DND-41 (cell line): ENCODE measurements at regions not wholly inside any gene's neighbourhood (a gene's known extent, or its start where the extent isn't known, plus 50 kb on each side); places are given as distances from the start of the nearest gene placed in this dataset.

Experiments used
- ATAC-seq: fragments of 200-7000 bp; cut with Tn5 transposase; 3 replicates; pipeline ENCODE4 v1.9.1; 2021; ENCODE audit warnings: low read depth; ENCODE audit not compliant: insufficient read depth
- DNase-seq: peaks from one replicate; pipeline ENCODE4 v3.0.0-alpha.2; 2020
- H2AFZ ChIP-seq: 2 replicates; pipeline ENCODE4 v1.6.0; 2012; ENCODE audit warnings: low read depth, low read length
- H3K27ac ChIP-seq: 2 replicates; pipeline ENCODE4 v1.5.1; 2012; ENCODE audit warnings: low read length, inconsistent platforms
- H3K27me3 ChIP-seq: fragments of 200-600 bp; sonication (generic); 2 replicates; pipeline ENCODE4 v1.6.0; 2012; ENCODE audit warnings: low read length, mild to moderate bottlenecking, inconsistent platforms; ENCODE audit not compliant: insufficient read depth, poor library complexity
- H3K36me3 ChIP-seq: 2 replicates; pipeline ENCODE4 v1.5.1; 2012; ENCODE audit warnings: low read length, inconsistent platforms; ENCODE audit not compliant: insufficient read depth
- H3K4me1 ChIP-seq: 2 replicates; pipeline ENCODE4 v1.5.1; 2012; ENCODE audit warnings: mild to moderate bottlenecking, low read length; ENCODE audit not compliant: insufficient read depth
- H3K4me2 ChIP-seq: 2 replicates; pipeline ENCODE4 v1.6.0; 2012; ENCODE audit warnings: mild to moderate bottlenecking, moderate library complexity, low read length, inconsistent platforms; ENCODE audit not compliant: insufficient read depth
- H3K4me3 ChIP-seq, 2 experiments: fragments of 200-600 bp in 1 of 2; shearing (Covaris generic) in 1 of 2; 2 replicates each; pipeline ENCODE4 v1.5.1; 2012 to 2016; ENCODE audit warnings: inconsistent platforms in 2 of 2, low read length in 2 of 2, mild to moderate bottlenecking in 2 of 2, low read depth in 1 of 2, moderate library complexity in 1 of 2
- H3K79me2 ChIP-seq: 2 replicates; pipeline ENCODE4 v1.6.0; 2012; ENCODE audit warnings: low read length, inconsistent platforms; ENCODE audit not compliant: insufficient read depth
- H3K9ac ChIP-seq: 2 replicates; pipeline ENCODE4 v1.6.0; 2012; ENCODE audit warnings: low read depth, mild to moderate bottlenecking, inconsistent platforms, low read length, moderate library complexity
- H3K9me3 ChIP-seq: 2 replicates; pipeline ENCODE4 v1.5.1; 2012; ENCODE audit warnings: low read length, moderate library complexity, mild to moderate bottlenecking, inconsistent platforms; ENCODE audit not compliant: insufficient read depth, severe bottlenecking
- H4K20me1 ChIP-seq: 2 replicates; pipeline ENCODE4 v1.6.0; 2012; ENCODE audit warnings: low read length; ENCODE audit not compliant: insufficient read depth
- CTCF ChIP-seq: IDR thresholded peaks from 2 replicates; pipeline ENCODE4 v1.5.1; 2012; ENCODE audit warnings: borderline replicate concordance, low read length, moderate library complexity, mild to moderate bottlenecking; ENCODE audit not compliant: poor library complexity, severe bottlenecking; ENCODE audit errors: extremely low read depth
- EZH2 ChIP-seq: IDR thresholded peaks from 3 replicates; pipeline ENCODE4 v1.6.1; 2012; ENCODE audit warnings: borderline replicate concordance, low read depth, mild to moderate bottlenecking, moderate library complexity, low read length, inconsistent platforms; ENCODE audit not compliant: severe bottlenecking

- Histone ChIP-seq H3K27ac (no peak overlapping the region), H3K9ac (no peak overlapping the region), H2AFZ (no peak overlapping the region), H3K4me2 (no peak overlapping the region), H3K4me1 (no peaks in the 10 kb centered on the region), H3K27me3 (no peaks in the 10 kb centered on the region), H3K4me3 (no peak overlapping the region), H3K79me2 (no peaks in the 10 kb centered on the region), H3K36me3 (no peaks in the 10 kb centered on the region), H3K9me3 (no peaks in the 10 kb centered on the region), H4K20me1 (no peaks in the 10 kb centered on the region)
- TF ChIP-seq CTCF (no peak), EZH2 (no peak)
- ATAC-seq (no peak), DNase-seq (no peak)
Observed at GRCh38 chr16:64808474-64808873, 313.4 kb downstream of the CDH11 start.

- H3K4me2 ChIP-seq: no peak overlapping the region
- no peak overlapping the region for H3K9ac ChIP-seq
- no peaks in the 10 kb centered on the region for H3K79me2 ChIP-seq
- no peak for DNase-seq
- H4K20me1 ChIP-seq: no peaks in the 10 kb centered on the region
- no peaks in the 10 kb centered on the region for H3K36me3 ChIP-seq
- H3K4me3 ChIP-seq: no peak overlapping the region
- no peaks in the 10 kb centered on the region for H3K4me1 ChIP-seq
- ATAC-seq: no peak
- no peak overlapping the region for H3K27ac ChIP-seq
- TF ChIP-seq EZH2 (no peak), CTCF (no peak)
- H3K9me3 ChIP-seq: no peaks in the 10 kb centered on the region
- no peaks in the 10 kb centered on the region for H3K27me3 ChIP-seq
- H2AFZ ChIP-seq: no peak overlapping the region
Observed at GRCh38 chr16:64791756-64792155, 330.1 kb downstream of the CDH11 start.

- ATAC-seq (no peak), DNase-seq (no peak)
- no peaks in the 10 kb centered on the region for H3K9me3 ChIP-seq
- H3K4me1 ChIP-seq: no peaks in the 10 kb centered on the region
- H3K27me3 ChIP-seq: no peaks in the 10 kb centered on the region
- H3K9ac ChIP-seq: no peak overlapping the region
- no peak for TF ChIP-seq CTCF
- TF ChIP-seq EZH2: no peak
- H3K79me2 ChIP-seq: no peaks in the 10 kb centered on the region
- H3K4me3 ChIP-seq: no peak overlapping the region
- no peaks in the 10 kb centered on the region for H4K20me1 ChIP-seq
- H3K36me3 ChIP-seq: no peaks in the 10 kb centered on the region
- H3K4me2 ChIP-seq: no peak overlapping the region
- no peak overlapping the region for H3K27ac ChIP-seq
- H2AFZ ChIP-seq: no peak overlapping the region
Observed at GRCh38 chr16:64784635-64785034, 337.2 kb downstream of the CDH11 start.

GRCh38 chr16:64782484-64782883 lies 339.4 kb downstream of the CDH11 start:
- Histone ChIP-seq H3K4me2 (no peak overlapping the region), H3K36me3 (no peaks in the 10 kb centered on the region), H3K4me1 (no peaks in the 10 kb centered on the region), H3K27me3 (no peaks in the 10 kb centered on the region), H2AFZ (no peak overlapping the region), H3K27ac (no peak overlapping the region), H3K9ac (no peak overlapping the region), H3K4me3 (no peak overlapping the region), H4K20me1 (no peaks in the 10 kb centered on the region), H3K79me2 (no peaks in the 10 kb centered on the region), H3K9me3 (no peaks in the 10 kb centered on the region)
- TF ChIP-seq EZH2: no peak
- no peak for TF ChIP-seq CTCF
- no peak for DNase-seq
- no peak for ATAC-seq
